GM10266 (cell line): ENCODE measurements at regions not wholly inside any gene's neighbourhood (a gene's known extent, or its start where the extent isn't known, plus 50 kb on each side); places are given as distances from the start of the nearest gene placed in this dataset.

Source experiments
- DNase-seq: peaks from one replicate; pipeline ENCODE4 v3.0.0; 2012; ENCODE audit errors: extremely low spot score
- TF ChIP-seq, protein P1 (sequence below): IDR thresholded peaks from 2 replicates; pipeline ENCODE4 v1.5.1; 2012; ENCODE audit warnings: mild to moderate bottlenecking, low read depth; ENCODE audit not compliant: control insufficient read depth, insufficient read depth; ENCODE audit errors: missing control alignments

DNA sequence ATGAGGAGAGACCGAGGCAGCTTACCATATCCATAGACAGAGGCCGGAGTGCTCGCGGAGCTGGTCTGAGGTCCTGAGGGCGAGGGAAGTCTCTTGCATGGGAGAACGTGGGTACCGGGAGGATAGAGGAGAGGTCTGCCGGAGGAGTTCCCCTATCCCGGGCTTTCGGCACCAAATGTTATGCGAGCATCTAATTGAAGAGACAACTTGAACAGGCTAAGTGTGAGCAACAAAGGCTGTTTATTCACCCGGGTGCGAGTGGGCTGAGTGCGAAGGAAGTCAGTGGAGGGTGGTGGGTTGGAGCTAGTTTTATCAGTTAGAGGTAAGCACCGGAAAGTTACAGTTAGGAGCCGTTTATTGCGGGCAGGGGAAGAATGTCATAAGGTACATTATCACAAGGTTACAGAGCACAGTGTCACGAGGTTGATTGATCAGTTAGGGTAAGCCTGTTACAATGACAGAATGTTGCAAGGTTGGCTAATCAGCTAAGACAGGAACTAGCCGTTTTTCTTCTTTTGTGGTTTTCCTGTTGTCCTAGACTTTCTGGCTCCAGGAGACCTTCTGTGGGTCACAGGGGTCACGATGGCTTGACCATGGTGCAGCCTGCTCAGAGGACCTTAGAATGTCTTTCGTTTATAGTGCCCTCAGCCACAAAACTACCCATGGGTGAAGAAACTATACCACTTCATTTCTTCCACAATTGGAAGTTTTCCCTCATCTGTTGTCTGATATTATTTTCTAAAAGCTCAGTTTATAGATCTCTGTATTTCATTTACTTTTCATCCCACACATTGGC is 746.0 kb upstream of the ADGRB3 start:
- TF ChIP-seq, protein P1, sequence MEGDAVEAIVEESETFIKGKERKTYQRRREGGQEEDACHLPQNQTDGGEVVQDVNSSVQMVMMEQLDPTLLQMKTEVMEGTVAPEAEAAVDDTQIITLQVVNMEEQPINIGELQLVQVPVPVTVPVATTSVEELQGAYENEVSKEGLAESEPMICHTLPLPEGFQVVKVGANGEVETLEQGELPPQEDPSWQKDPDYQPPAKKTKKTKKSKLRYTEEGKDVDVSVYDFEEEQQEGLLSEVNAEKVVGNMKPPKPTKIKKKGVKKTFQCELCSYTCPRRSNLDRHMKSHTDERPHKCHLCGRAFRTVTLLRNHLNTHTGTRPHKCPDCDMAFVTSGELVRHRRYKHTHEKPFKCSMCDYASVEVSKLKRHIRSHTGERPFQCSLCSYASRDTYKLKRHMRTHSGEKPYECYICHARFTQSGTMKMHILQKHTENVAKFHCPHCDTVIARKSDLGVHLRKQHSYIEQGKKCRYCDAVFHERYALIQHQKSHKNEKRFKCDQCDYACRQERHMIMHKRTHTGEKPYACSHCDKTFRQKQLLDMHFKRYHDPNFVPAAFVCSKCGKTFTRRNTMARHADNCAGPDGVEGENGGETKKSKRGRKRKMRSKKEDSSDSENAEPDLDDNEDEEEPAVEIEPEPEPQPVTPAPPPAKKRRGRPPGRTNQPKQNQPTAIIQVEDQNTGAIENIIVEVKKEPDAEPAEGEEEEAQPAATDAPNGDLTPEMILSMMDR = no peak
- no peak for DNase-seq

DNA sequence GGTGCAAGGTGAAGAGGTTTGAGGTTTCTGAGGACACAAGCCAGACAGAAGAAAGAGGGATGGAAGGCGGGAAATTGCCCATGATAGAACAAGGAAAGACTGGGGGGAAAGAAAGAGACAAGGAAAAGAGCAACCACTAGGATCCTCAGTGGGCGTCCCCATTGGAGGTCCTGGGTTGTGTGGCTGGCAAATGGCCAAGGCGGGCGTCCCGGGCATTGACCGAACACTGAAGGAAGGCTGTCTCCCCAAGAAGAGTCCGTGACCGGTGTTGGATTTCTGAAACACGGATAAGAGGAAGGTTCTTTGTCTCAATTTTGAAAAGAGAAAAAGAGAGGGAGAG is 746.6 kb upstream of the ADGRB3 start:
- TF ChIP-seq, protein P1 = no peak
- no peak for DNase-seq

DNA sequence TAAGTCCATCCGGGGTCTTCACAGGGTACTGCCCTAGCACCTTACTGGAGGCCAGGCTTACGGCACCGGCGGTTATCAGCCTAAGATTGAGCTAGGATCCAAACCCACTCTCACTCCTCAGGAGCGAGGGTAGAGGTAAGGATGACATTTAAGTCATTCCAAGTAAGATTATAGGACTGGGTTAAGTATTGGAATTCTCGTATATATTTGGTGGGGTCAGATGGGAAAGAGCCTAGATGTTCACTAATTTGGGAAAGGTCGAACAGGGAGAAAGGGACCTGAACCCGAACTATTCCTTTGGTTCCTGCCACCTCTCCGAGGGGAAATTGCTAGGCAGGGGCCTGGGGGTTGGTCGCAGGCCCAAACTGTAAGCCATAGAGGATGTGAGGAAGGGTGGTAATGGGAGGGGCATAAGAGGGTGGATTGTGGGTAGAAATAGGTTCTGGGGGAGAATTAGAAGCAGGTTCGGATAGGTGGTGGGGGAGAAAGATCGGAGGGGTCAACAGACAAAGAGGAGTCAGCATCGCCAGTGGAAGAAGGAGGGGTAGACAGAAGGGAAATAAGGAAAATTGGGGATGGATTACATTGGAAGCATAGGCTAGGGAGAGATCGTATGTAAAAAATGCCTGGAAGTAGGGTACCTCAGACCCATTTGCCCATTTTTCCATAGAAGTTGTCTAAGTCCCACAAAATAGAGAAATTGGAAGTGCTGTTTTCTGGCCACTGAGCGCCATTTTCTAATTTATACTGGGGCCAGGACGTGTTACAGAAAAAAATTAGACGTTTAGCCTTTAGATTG is 747.1 kb upstream of the ADGRB3 start:
- no peak for DNase-seq
- TF ChIP-seq, protein P1 = no peak

DNA sequence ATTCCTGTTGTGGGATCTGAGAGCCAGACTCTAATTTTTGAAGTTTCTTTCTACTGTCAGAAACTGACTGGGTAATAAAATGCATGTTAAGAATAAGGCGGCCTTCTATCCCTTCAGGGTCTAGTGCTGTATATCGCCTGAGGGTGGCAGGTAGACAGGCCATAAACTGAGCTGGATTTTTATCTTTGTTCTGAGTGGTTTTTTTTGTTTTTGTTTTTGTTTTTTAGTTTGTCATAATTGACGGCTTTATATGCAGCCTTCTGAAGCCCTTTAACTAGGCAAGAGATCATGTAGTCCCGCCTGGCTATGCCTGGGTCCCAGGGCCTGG is 747.7 kb upstream of the ADGRB3 start:
- TF ChIP-seq, protein P1 = no peak

DNA sequence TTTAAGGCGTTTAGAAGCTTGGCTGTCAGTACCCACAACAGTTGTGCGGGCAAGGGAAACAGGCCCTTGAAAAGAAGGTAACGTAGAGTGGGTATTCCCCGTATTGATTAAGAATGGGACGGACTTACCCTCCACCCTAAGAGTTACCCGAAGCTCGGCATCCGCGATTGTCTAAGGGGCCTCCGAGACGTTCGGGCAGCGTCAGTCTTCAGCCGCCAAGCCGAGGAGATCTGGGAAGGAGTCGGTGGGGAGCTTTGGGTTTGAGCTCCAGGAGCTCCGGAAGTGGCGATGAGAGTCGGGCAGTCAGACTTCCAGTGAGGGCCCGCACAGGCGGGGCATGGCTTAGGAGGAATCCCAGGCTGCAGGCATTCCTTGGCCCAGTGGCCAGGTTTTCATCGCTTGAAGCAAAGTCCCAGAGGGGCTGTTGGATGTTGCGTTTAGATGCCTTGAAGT is 748.2 kb upstream of the ADGRB3 start:
- DNase-seq = no peak
- TF ChIP-seq, protein P1 = no peak

More for the DNA sequence above, 747.7 kb upstream of the ADGRB3 start:
- DNase-seq = no peak

DNA sequence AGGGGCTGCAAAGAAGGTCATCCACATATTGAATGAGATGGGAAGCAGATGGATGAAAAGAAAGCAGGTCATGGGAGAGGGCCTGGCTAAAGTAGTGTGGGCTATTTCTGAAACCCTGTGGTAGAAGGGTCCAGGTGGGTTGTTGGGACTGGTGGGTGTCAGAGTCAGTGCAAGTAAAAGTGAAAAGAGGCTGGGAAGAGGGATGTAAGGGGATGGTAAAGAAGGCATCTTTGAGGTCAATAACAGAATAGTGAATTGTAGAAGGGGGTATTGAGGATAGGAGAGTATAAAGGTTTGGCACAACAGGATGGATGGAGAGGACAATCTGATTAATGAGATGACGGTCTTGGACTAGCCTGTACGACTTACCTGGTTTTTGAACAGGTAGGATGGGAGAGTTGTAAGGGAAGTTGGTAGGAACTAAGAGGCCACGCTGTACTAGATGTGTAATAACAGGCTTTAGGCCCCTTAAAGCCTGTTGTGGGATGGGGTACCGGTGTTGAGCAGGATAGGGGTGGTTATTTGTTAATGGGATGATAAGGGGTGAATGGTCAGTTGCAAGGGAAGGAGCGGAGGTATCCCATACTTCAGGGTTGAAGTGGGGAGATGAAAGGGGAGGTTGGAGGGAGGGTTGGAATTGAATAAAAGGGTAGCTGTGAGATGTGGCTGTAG is 748.9 kb upstream of the ADGRB3 start:
- no peak for DNase-seq
- TF ChIP-seq, protein P1 = no peak
